SK-N-SH (cell line): ENCODE measurements at regions not wholly inside any gene's neighbourhood (a gene's known extent, or its start where the extent isn't known, plus 50 kb on each side); places are given as distances from the start of the nearest gene placed in this dataset.

ENCODE experiments used
- CTCF ChIP-seq: fragments of 200-600 bp; sonication (generic); IDR thresholded peaks from 2 replicates; pipeline ENCODE4 v1.6.1; 2017; ENCODE audit warnings: antibody characterized with exemption, mild to moderate bottlenecking, moderate library complexity
- EP300 ChIP-seq, 2 experiments: IDR thresholded peaks; 2 replicates each; pipeline versions ENCODE4 v1.4.0 to v1.6.1; 2012; ENCODE audit warnings: borderline replicate concordance in 1 of 2, low read depth in 1 of 2, low read length in 1 of 2
- RXRA ChIP-seq: IDR thresholded peaks from 2 replicates; pipeline ENCODE4 v1.4.0; 2012; ENCODE audit warnings: low read depth, mild to moderate bottlenecking, borderline replicate concordance
- YY1 ChIP-seq: IDR thresholded peaks from 2 replicates; pipeline ENCODE4 v1.4.0; 2012; ENCODE audit warnings: low read depth, mild to moderate bottlenecking
- TF ChIP-seq, protein P1 (sequence below): fragments of 150-350 bp; IDR thresholded peaks from 2 replicates; pipeline ENCODE4 v1.6.1; 2017; ENCODE audit warnings: antibody characterized with exemption, low read length, low read depth, borderline replicate concordance
- TF ChIP-seq, protein P2 (sequence below): IDR thresholded peaks from 2 replicates; pipeline ENCODE4; 2012

- TF ChIP-seq CTCF, result no peak
- TF ChIP-seq, protein P1, sequence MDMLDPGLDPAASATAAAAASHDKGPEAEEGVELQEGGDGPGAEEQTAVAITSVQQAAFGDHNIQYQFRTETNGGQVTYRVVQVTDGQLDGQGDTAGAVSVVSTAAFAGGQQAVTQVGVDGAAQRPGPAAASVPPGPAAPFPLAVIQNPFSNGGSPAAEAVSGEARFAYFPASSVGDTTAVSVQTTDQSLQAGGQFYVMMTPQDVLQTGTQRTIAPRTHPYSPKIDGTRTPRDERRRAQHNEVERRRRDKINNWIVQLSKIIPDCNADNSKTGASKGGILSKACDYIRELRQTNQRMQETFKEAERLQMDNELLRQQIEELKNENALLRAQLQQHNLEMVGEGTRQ, result no peak
- TF ChIP-seq RXRA, result no peak
- TF ChIP-seq, protein P2, sequence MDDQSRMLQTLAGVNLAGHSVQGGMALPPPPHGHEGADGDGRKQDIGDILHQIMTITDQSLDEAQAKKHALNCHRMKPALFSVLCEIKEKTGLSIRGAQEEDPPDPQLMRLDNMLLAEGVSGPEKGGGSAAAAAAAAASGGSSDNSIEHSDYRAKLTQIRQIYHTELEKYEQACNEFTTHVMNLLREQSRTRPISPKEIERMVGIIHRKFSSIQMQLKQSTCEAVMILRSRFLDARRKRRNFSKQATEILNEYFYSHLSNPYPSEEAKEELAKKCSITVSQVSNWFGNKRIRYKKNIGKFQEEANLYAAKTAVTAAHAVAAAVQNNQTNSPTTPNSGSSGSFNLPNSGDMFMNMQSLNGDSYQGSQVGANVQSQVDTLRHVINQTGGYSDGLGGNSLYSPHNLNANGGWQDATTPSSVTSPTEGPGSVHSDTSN, result no peak
- no peak for TF ChIP-seq YY1
- no peak for TF ChIP-seq EP300 (IDR thresholded peaks at IDR 0.05; ENCODE audit: borderline replicate concordance in 1 of 2, low read depth in 1 of 2, low read length in 1 of 2)
Observed at GRCh38 chr4:188551156-188551555, 411.9 kb downstream of the TRIML1 start.
